CD4-positive, alpha-beta T cell treated with Interleukin-17A for 1 hour (primary cell): ENCODE measurements at regions not wholly inside any gene's neighbourhood (a gene's known extent, or its start where the extent isn't known, plus 50 kb on each side); places are given as distances from the start of the nearest gene placed in this dataset.

Source experiments
- DNase-seq: peaks from one replicate; pipeline ENCODE4 v3.0.0-alpha.2; 2020

DNA sequence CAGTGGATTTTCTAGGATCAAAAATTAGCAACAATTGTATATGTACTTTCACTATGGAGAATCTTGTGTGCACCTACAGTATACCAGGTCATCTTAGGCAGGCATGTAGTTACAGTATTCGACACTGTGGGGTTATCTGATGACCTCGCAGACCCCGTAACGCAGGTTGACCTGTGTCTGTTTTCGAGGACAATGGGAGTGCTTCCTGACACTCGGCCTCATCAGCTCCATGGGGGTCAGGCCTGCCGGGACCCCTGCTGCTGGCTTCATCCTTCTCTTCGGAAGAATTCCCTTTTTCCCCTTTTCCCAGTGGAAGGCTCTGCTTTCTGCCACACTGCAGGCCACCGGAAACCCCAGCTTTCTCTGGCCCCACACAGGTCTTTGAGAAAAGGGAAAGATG is 102.8 kb upstream of the TMEM18 start:
- no peak for DNase-seq

DNA sequence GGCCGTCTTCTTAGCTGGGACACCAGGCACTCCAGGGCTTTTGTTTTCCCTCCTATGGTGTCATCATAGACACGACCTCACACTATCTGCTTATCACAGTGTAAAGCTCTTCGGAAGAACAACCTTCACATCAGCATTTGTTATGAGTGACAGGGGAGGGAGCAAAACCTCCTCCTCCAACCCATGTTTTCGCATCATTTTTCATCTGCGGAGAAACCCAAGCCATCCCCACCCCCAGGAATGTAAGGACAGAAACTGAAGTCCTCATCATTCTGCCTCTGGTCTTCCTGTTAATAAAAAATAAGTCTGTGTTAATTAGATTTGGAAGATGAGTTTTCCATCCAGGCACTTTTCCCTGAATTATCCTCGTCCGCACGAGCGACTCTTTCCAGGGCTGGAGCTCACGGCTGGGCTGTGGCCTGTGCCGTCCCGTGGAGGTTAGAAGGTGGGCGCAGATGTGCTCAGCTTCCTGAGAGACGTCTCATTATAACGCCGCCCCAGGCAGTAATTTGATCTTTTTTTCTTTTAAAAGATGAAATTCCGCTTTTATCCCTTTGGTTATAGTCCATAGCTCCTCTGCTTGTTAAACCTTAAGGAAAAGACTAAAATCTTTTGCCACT is 101.6 kb upstream of the TMEM18 start:
- DNase-seq: no peak

DNA sequence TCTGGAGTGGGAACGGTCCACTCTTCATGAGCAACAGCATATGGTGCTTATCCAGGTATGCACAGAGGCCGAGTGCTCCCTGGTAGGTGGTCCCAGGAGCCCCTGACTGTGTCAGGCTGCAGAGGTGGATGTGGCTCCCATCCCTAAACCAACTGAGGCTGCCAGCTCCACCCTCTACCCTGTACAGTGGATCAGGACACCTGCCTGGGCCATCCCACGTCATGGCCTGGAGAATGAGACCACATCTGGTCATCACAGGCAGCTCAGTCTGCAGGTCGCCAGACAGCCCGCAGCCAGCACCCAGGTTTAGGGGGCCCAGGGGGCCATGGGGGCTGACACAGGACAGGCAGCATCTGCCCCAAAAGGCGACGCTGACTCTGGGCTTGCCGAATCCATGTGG is 100.3 kb upstream of the TMEM18 start:
- no peak for DNase-seq

DNA sequence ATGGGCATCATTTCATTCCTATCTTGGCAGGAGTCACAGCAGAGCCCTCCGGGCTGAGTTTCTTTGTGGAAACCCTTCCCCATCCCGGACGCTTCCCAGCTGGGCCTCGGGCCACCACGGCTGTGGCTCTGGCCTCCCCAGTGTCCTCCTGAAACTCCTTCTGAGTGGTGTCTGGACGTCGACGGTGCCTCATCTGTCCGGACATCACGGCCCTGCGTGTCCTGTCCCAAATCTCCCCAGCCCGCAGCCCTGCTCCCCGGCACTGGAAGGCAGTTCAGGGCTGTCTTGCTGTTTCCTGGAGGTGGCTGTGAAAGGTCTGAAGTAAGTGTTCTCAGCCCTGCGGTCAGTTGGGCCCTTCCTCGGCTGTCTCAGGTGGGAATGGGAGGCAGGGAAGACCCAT is 99.8 kb upstream of the TMEM18 start:
- DNase-seq: no peak

DNA sequence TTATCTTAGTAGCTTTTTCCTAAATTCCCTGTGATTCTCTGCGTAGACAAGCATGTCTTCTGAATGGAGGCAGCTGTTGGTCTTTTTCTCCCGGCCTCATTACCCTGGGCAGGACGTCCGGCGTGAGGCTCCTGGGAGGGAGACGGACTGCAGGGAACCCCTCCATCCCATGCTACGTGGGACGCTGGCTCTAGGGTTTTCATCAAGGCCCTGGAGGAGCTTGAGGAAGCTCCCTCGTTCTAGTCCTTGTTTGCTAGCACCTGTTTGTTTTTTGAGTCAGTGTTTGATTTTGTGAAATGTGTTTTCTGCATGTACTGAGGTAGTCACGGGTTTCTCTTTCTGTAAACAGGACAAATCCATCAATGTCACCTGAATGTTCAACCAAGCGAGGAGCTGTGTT is 99.3 kb upstream of the TMEM18 start:
- no peak for DNase-seq

DNA sequence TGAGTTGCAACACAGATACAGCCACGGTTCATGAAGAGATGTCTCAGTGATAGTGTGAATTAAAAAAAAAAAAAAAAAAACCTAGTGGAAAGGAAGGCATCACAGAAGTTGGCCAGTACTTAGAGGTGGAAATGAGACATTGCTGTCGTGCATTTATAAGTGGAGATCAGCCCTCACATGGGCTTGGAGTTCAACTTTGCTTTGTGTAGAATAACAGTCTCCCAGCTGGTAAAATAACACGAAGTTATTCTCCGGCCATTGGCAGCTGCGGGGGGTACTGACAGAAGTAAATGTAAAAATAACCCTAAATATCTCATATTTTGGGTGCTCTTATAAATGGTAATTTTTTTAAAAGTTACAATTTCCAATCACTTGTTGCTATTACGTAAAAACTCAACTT is 98.8 kb upstream of the TMEM18 start:
- DNase-seq: no peak

DNA sequence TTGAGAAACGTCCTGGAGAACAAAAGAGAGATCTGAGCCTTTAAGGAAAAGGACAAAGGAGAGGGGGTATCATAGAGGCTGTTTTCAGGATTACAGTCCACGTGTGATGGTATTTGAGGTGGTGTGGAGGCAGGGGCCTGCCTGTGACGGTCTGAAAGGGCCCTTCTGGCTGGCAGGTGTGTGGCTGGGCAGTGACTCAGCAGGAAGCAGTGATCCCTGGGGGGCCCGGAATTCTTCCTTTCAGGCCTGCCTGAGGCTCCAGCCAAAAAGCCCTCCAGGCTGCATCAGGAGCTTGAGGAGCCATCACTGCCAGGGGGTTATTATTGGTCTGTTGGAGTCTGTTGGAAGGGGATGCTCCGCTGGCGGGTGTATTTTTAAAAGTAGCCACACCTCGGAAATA is 97.2 kb upstream of the TMEM18 start:
- no peak for DNase-seq

DNA sequence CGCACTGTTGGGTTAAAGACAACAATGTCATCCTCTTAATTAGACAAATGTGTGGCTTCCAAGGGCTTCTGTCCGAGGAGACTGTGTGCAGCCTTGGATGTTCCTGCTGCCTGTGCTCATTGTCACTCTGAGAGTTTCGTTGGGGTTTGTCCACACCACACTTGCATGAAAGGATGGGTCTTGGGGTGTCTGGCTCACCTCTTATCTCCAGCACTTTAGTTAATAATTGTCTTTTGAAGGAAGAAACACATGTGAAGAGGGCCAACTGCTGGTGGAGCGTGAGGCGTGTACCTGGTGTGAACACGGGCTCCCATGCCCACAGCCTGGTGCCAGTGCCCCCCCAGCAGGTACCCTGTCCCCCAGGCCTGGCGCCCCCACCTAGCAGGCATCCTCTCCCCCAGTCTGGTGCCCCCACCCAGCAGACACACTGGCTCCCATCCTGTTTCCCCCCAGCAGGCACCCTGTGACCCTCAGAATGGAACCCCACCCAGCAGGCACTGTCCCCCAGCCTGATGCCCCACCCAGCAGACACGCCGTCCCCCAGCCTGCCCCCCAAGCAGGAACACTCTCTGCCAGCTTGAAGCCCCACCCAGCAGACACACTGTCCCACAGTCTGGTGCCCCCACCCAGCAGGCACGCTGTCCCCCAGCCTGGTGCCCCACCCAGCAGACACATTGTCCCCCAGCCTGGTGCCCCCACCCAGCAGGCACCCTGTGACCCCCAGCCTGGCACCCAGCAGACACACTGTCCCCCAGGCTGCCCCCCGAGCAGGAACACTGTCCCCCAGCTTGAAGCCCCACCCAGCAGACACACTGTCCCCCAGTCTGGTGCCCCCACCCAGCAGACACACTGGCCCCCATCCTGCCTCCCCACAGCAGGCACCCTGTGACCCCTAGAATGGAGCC is 96.3 kb upstream of the TMEM18 start:
- DNase-seq: no peak

DNA sequence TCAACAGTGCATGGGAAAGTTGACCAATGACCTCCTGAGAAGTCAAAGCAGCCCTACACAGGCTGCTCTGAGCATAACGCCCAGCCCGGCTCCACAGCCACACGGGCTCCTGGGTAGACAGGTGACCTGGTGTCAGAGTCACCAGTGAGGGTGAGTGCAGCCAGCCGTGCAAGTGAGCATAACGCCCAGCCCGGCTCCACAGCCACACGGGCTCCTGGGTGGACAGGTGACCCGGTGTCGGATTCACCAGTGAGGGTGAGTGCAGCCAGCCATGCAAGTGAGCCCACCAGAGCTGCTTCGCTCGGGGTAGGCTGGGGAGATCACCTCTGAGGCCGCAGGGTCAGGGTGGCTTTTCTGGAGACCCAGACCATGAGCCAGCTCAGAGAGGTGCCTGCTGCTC is 94.3 kb upstream of the TMEM18 start:
- no peak for DNase-seq

DNA sequence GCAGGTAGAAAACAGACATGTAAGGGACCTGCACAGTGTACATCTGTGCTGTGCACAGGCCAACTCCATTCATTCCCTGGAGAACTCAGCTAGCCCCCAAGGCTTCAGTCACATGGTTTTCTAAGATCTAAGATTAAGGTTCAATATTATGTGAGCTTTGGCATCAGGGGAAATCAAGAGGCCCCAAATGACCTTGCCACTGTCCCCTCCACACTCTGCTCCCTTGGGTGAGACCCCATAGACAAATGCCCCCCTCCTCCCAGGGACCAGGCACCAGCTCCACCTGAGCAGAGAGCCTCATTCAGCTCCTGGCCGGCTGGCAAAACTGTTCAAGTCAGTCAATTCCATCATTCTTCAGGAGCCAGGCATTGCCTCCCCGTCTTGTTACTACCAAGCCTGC is 93.6 kb upstream of the TMEM18 start:
- no peak for DNase-seq

DNA sequence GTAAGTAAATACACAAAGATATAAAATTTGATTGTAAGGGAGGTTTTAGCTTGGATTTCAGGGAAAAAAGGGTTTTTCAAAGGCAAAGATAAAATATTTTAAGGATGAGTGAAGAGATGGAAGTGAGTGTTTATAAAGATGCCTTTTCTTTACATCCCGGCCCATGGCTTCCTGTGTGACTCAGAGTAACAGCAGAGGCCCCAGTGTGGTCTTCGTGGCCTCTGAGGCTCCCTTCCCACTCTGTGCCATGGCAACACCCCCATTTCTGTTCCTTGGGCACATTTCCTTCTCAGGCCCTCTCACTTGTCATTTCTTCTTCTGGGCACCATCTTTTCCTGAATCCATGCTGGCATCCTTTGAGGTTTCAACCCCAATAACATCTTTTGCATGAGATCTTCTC is 92.6 kb upstream of the TMEM18 start:
- no peak for DNase-seq

DNA sequence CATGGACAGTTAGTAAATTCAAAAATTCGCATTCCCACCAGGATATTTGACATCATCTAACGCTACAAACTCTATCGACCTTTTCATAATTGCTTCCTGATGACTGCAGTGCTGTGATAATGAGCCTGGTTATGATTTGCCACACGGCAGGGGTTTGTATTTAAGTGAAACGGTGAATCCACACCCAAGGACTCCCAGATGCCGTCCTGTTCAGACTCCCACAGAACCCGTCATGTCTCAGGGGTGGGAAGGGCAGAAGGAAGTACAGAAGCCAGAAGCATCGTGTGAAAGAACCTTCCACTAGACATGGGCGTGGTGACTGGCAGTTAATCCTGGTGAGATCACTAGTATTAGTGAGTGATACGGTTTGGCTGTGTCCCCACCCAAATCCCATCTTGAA is 91.2 kb upstream of the TMEM18 start:
- no peak for DNase-seq

DNA sequence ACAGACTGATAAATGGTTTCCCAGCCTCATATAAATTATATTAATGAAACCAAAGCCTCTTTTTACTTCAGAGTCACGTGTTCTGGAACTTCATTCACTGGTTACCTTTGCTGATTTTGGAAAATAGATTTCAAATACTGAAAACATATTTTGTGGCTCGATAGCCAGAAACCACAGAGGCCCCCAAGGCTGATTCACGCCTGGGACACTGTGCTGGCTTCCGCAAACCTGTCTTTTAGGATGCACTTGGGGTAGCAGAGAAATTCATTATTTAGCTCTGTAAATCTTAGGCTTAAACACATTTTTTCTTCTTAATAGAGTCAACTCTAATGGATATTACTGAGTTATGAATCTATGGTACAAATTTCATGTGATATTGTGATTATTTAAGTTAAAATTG is 90.7 kb upstream of the TMEM18 start:
- DNase-seq: no peak

DNA sequence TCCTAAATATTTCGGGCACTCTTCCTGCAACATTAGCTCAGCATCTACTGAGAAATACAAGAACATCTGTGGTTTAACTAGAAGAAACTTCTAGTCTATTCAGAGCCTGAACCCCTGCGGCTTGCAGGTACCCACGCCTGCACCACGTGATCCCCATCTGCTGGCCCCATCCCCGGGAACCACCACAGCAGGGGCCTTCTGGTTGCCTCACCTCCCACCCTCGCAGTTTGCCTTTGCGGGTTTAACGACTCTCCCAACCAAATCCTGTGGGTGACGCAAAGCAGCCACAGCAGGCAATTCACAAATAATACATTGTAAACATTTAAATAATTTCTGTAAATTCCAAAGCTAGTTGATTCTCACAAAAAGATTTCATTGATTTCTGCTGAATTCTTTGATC is 90.2 kb upstream of the TMEM18 start:
- DNase-seq: peak; percentile 13

DNA sequence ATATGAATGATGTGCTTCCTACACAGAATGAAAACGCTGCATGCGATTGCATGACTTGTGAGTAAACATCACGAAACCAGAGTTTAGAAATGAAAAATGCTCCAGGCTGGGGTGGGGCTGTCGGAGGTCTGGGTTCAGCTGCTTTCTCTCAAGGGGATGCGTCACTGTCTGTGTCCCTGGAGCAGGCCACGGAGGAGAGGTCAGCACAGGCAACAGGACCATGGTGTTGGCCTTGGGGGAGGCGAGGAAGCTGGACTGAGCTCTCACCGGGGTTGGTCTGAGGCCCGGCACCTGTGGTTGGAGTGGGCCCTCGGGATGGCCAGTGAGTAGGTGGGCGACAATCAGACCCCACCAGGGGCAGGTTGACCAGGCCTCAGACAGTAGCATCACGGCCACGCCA is 89.0 kb upstream of the TMEM18 start:
- no peak for DNase-seq

DNA sequence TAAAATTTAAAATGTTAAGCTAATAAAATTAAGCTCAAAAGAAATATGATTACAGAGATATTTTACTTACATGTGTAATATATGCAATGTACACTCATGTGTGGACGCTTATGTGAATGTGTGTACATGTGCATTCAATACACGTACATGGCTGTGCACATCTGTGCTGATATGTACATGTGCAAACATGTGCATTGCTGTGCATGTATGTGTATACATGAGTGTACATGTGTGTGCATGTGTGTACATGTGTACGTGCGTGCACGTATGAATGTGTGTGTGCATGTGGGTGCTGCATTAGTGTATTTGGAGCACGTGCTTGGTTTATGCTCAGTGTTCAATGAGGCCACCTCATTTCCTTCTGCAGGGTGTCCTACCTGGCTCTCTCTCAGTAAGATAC is 88.2 kb upstream of the TMEM18 start:
- no peak for DNase-seq

DNA sequence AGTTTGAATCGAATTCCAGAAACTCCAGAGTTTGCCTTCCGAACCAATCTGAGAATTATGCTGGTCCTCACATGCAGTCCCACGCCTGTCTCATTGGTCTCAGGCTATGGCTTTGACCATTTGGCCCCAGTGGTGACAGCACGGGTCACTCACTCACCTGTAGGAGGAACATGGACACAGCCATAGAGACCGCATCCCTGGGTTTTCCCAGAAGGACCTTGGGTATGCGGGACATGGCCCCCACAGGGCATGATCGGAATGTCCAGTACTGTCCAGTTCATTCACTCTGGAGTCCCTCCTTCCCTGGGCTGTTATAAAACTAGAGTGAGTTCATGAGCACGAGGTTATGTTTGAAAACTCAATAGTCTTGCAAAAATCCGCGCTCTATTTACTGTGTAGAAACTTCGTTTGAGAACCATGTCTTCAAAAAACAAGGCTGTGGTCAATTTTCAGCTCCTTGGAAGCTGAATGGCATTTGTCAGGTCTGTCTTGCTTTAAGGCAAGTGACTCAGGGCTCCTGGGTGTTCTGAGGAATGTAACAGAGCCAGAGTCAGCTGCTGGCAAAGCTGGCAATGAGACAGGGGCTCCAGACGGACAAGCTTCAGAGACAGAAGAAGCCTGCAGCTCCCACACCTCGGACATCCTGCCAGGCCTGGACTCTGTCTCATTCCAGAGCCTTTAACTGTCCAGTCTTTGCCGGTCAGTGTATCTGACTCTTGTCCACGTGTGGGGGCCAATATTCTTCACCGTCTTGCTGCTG is 86.7 kb upstream of the TMEM18 start:
- DNase-seq: no peak

DNA sequence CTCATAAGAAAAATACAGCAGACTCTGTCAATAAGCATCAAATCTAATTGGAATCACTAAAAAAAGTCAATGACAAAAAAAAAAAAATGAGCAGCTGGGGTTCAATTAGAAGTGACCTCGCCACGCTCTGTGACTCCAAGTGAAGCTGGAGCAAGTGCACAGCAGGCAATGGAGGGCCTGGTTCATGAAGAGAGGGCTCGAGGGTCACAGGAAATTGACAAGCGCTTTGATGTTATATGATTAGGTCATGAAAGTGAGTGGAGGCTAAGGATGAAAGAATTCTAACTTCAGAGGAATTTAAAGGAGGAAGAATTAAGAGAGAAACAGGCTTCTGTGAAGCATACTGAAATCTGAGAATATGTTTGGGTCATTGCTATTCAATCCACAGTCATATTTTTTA is 85.4 kb upstream of the TMEM18 start:
- no peak for DNase-seq

DNA sequence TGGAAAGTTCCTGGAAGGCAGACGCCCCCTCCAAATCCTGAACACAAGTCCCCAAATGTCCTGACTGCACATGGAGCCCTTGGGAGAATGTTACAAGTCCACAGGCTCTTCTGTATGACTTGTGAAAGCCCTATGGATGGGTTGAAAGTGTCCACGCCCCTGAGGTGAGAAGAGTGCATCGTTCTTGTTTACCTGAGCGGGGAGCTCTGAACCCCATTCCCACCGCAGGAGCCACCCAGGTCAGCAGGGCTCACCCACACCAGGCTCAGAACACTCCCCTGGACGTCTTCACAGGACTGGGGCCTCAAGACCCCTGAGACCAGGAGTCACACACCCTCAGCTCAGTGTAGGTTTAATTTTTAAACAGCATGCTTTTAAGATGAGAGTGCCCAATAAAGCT is 84.2 kb upstream of the TMEM18 start:
- DNase-seq: no peak

DNA sequence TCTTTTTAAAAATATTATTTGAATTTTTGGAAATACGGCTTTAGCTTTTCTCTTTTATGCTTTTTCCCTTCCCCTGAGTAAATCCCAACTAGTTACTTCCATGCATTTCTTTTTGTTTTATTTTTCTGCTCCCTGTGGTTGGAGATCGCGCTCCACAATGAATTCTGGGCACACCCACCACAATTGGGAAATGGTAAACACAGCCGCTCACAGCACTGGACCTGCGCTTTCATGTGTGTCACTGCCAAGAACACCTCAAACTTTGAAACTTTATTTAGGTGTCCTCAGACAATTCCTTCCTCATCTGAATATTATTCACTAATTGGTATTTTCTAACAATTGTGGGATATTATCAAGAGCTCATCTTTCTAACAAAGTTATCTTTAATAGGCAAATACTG is 82.8 kb upstream of the TMEM18 start:
- DNase-seq: no peak

DNA sequence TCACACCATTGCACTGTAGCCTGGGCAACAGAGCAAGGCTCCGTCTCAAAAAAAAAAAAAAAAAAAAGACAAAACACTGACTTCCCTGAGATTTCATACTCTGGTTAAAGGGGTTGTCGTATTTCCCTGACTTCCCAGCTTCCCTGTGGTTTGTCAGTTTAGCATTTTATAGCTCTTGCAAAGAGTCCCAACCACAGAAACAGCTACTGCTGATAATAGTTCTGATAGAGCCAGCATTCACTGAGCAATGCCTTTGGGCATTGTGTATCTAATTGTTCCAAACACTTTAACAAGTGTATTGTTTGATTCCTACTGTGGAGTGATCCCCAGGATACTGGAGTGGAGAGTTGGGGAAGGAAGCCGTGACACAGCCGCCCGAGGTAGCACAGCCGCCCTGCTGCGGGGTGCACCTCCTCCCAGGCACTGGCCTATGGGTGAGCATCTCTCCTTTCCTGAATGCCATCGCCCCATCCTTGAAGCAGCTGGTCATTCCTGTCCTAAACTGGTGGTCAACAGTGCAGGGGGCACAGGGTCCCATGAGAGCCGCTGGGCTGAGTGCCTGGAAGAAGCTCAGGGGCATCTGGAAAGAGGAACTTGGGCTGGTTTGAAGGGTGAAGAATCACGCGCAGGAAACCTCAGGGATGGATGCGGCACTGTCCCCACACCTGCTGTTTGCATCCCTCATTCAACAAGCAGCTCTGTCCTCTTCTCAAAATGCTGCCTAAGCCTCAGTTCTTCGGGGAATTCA is 81.0 kb upstream of the TMEM18 start:
- no peak for DNase-seq

DNA sequence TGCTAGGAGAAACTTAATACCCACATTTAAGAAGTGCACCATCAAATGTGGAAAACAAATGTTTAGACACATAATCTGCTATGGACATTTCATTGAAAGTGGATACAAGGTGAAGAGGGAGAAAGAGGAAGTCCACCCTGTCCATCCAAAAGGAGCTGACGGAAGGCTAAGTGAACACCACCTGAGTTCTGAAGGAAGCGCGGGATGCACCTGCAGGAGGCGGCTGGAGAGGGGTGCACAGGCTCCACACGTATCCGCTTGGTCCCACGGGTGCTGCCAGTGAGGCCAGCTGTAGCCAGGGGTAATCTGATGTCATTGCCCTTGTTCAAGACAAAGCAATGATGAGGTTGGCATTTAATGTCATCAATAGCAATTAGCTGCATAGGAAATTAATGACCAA is 75.9 kb upstream of the TMEM18 start:
- no peak for DNase-seq

DNA sequence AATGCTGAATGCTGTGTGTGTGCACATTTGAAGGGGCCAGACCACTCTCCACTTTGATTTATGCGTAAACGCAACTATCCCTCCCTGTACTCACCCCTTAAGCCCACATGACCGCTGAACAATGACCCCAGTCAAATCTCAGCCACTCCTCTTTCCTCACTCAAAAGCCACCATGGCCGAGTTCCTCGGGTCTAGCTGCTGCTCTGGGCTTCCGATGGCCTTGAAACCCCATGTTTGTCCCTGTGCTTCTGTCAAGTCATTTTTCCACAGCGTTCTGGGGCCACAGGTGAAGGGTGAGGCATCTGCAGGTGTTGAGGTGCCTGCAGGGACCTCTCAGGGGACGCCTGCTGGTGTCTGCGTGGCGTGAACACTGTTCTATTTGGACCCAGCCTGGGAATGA is 74.3 kb upstream of the TMEM18 start:
- DNase-seq: no peak
